ENCODE measurements at regions not wholly inside any gene's neighbourhood (a gene's known extent, or its start where the extent isn't known, plus 50 kb on each side); places are given as distances from the start of the nearest gene placed in this dataset.

- Histone ChIP-seq H3K4me3 (no peak overlapping the region), H3K36me3 (ENCODE audit: insufficient read depth) (no peaks in the 10 kb centered on the region), H3K27ac (ENCODE audit: low read depth) (no peak overlapping the region), H3F3A (replicated peaks; ENCODE audit: low read depth) (no peaks in the 10 kb centered on the region), H3K4me2 (no peak overlapping the region), H3K27me3 (ENCODE audit: insufficient read depth) (no peaks in the 10 kb centered on the region), H3K9me2 (ENCODE audit: insufficient read depth) (no peaks in the 10 kb centered on the region), H2AFZ (peak overlapping the region; percentile 83; the same call in 1 of the 2 replicates), H3K4me1 (ENCODE audit: insufficient read depth) (no peaks in the 10 kb centered on the region), H3K79me2 (replicated peaks; ENCODE audit: insufficient read depth) (no peaks in the 10 kb centered on the region), H4K20me1 (replicated peaks; ENCODE audit: insufficient read depth) (no peaks in the 10 kb centered on the region)
- Mint-ChIP-seq H3K36me3 (ENCODE audit: low read depth) (no peaks in the 10 kb centered on the region), H3K4me1 (no peaks in the 10 kb centered on the region), H3K4me3 (no peak overlapping the region), H3K27ac (no peak overlapping the region), H3K27me3 (ENCODE audit: insufficient read depth, low read depth, poor library complexity) (peaks cover 3% of the 10 kb centered on the region), H3K9me3 (no peaks in the 10 kb centered on the region)
- ATAC-seq (no peak), DNase-seq (ENCODE audit: low spot score) (no peak)
- TF ChIP-seq POLR2AphosphoS5 (IDR thresholded peaks at IDR 0.05; ENCODE audit: low read depth) (no peak), CTCF (conservative IDR thresholded peaks at IDR 0.05; ENCODE audit: low read depth in 2 of 2) (no peak), REST (IDR thresholded peaks at IDR 0.05; ENCODE audit: unreplicated experiment) (no peak), ZNF114 (CRISPR knock-in tag; IDR thresholded peaks at IDR 0.05) (no peak), ZNF331 (CRISPR knock-in tag; IDR thresholded peaks at IDR 0.05; ENCODE audit: low read depth) (no peak), CREB1 (CRISPR knock-in tag; IDR thresholded peaks at IDR 0.05; ENCODE audit: low read depth) (no peak), NANOG (IDR thresholded peaks at IDR 0.05; ENCODE audit: borderline replicate concordance) (no peak)
Observed at GRCh38 chr9:89779405-89780203, 174.8 kb downstream of the GADD45G start.

GRCh38 chr9:89780959-89781358, 176.1 kb downstream of the GADD45G start:
- Histone ChIP-seq H3K4me3 (no peak overlapping the region), H3K4me1 (ENCODE audit: insufficient read depth) (no peaks in the 10 kb centered on the region), H3F3A (replicated peaks; ENCODE audit: low read depth) (no peaks in the 10 kb centered on the region), H3K4me2 (no peak overlapping the region), H3K79me2 (replicated peaks; ENCODE audit: insufficient read depth) (no peaks in the 10 kb centered on the region), H3K27ac (ENCODE audit: low read depth) (no peak overlapping the region), H3K9me2 (ENCODE audit: insufficient read depth) (no peaks in the 10 kb centered on the region), H3K27me3 (ENCODE audit: insufficient read depth) (no peaks in the 10 kb centered on the region), H4K20me1 (replicated peaks; ENCODE audit: insufficient read depth) (no peaks in the 10 kb centered on the region), H3K36me3 (ENCODE audit: insufficient read depth) (no peaks in the 10 kb centered on the region), H2AFZ (no peak overlapping the region)
- H3K36me3 Mint-ChIP-seq (ENCODE audit: low read depth): no peaks in the 10 kb centered on the region
- no peaks in the 10 kb centered on the region; the same call in 2 of the 3 replicates for H3K9me3 Mint-ChIP-seq
- no peak overlapping the region for H3K27ac Mint-ChIP-seq
- ATAC-seq (no peak), DNase-seq (ENCODE audit: low spot score) (no peak)
- TF ChIP-seq ZNF114 (CRISPR knock-in tag; IDR thresholded peaks at IDR 0.05) (no peak), EZH2 (IDR thresholded peaks at IDR 0.05; ENCODE audit: low read depth, unreplicated experiment) (no peak), EZH2phosphoT487 (IDR thresholded peaks at IDR 0.05; ENCODE audit: unreplicated experiment) (no peak), ETS1 (IDR thresholded peaks at IDR 0.05) (no peak)
- peaks cover 3% of the 10 kb centered on the region for H3K27me3 Mint-ChIP-seq (ENCODE audit: insufficient read depth, low read depth, poor library complexity)
- H3K4me3 Mint-ChIP-seq: no peak overlapping the region
- no peaks in the 10 kb centered on the region for H3K4me1 Mint-ChIP-seq

Measured in GM23338 (cell line).